C4-2B (cell line): ENCODE measurements at regions not wholly inside any gene's neighbourhood (a gene's known extent, or its start where the extent isn't known, plus 50 kb on each side); places are given as distances from the start of the nearest gene placed in this dataset.

Source experiments
- CTCF ChIP-seq: fragments of 450-650 bp; conservative IDR thresholded peaks from 2 replicates; pipeline ENCODE4 v1.5.1; 2017; ENCODE audit warnings: mild to moderate bottlenecking
- ZFX ChIP-seq: fragments of 450-650 bp; IDR thresholded peaks from 2 replicates; pipeline ENCODE4 v1.6.1; 2017

GRCh38 chr3:72341380-72341770 is 506.9 kb downstream of the SHQ1 start:
- no peak for TF ChIP-seq CTCF
- TF ChIP-seq ZFX = no peak
